ENCODE measurements at regions not wholly inside any gene's neighbourhood (a gene's known extent, or its start where the extent isn't known, plus 50 kb on each side); places are given as distances from the start of the nearest gene placed in this dataset.

GRCh38 chr6:5946701-5947100, 60.0 kb downstream of the NRN1 start:
- DNase-seq (ENCODE audit: low spot score in 2 of 2) = no peak
- TF ChIP-seq CTCF (IDR thresholded peaks at IDR 0.05) = no peak
- intact Hi-C loops (cut with DNase I) = no loop called here

GRCh38 chr6:5946181-5946580, 60.5 kb downstream of the NRN1 start:
- peaks cover 0 to 16% of the 10 kb centered on the region in 2 donors for H3K9me3 ChIP-seq
- H3K36me3 ChIP-seq = no peaks in the 10 kb centered on the region
- no peaks in the 10 kb centered on the region for H3K27me3 ChIP-seq
- H3K4me1 ChIP-seq = peaks cover 0 to 6% of the 10 kb centered on the region in 2 donors
- H3K27ac ChIP-seq = no peak overlapping the region
- intact Hi-C loops (cut with DNase I) = no loop called here
- TF ChIP-seq CTCF (IDR thresholded peaks at IDR 0.05) = no peak
- no peak for DNase-seq (ENCODE audit: low spot score in 2 of 2)
- H3K4me3 ChIP-seq = no peak overlapping the region

More at GRCh38 chr6:5946701-5947100, 60.0 kb downstream of the NRN1 start:
- Histone ChIP-seq H3K4me1 (peaks cover 0 to 3% of the 10 kb centered on the region in 2 donors), H3K27me3 (no peaks in the 10 kb centered on the region), H3K36me3 (no peaks in the 10 kb centered on the region), H3K27ac (no peak overlapping the region), H3K4me3 (no peak overlapping the region), H3K9me3 (peaks cover 0 to 16% of the 10 kb centered on the region in 2 donors)

- no peak for TF ChIP-seq CTCF (IDR thresholded peaks at IDR 0.05)
- Histone ChIP-seq H3K36me3 (no peaks in the 10 kb centered on the region), H3K27ac (no peak overlapping the region), H3K27me3 (no peaks in the 10 kb centered on the region), H3K9me3 (peaks cover 0 to 16% of the 10 kb centered on the region in 2 donors), H3K4me3 (no peak overlapping the region), H3K4me1 (peaks cover 0 to 14% of the 10 kb centered on the region in 2 donors)
- intact Hi-C loops (cut with DNase I) = loop anchor here (5.0 kb wide), 1 partner anchor 54 kb away; no protein-coding TSS in a partner anchor
- no peak for DNase-seq (ENCODE audit: low spot score in 2 of 2)
Measured at GRCh38 chr6:5943591-5943990, 63.1 kb downstream of the NRN1 start.

- H3K9me3 ChIP-seq = peaks cover 0 to 16% of the 10 kb centered on the region in 2 donors
- no peak for TF ChIP-seq CTCF (IDR thresholded peaks at IDR 0.05)
- DNase-seq (ENCODE audit: low spot score in 2 of 2) = no peak
- no peaks in the 10 kb centered on the region for H3K27me3 ChIP-seq
- intact Hi-C loops (cut with DNase I) = loop anchor here (5.0 kb wide), 1 partner anchor 55 kb away; no protein-coding TSS in a partner anchor
- H3K4me3 ChIP-seq = no peak overlapping the region
- H3K36me3 ChIP-seq = no peaks in the 10 kb centered on the region
- H3K27ac ChIP-seq = no peak overlapping the region
- H3K4me1 ChIP-seq = peaks cover 0 to 14% of the 10 kb centered on the region in 2 donors
Measured at GRCh38 chr6:5942591-5942990, 64.1 kb downstream of the NRN1 start.

GRCh38 chr6:5941188-5941587, 65.5 kb downstream of the NRN1 start:
- no peak for TF ChIP-seq CTCF (IDR thresholded peaks at IDR 0.05)
- no peaks in the 10 kb centered on the region for H3K36me3 ChIP-seq
- no peak for DNase-seq (ENCODE audit: low spot score in 2 of 2)
- intact Hi-C loops (cut with DNase I) = loop anchor here (2.0 to 5.0 kb wide), 3 partner anchors 36 to 176 kb away; no protein-coding TSS in a partner anchor
- H3K4me1 ChIP-seq = peaks cover 0 to 14% of the 10 kb centered on the region in 2 donors
- no peak overlapping the region for H3K4me3 ChIP-seq
- H3K27me3 ChIP-seq = no peaks in the 10 kb centered on the region
- H3K9me3 ChIP-seq = peaks cover 0 to 16% of the 10 kb centered on the region in 2 donors
- peak overlapping the region; percentile 26 to 35 for H3K27ac ChIP-seq

- no peak overlapping the region for H3K27ac ChIP-seq
- no peaks in the 10 kb centered on the region for H3K36me3 ChIP-seq
- intact Hi-C loops (cut with DNase I) = no loop called here
- no peak for TF ChIP-seq CTCF (IDR thresholded peaks at IDR 0.05)
- H3K4me3 ChIP-seq = no peak overlapping the region
- H3K27me3 ChIP-seq = no peaks in the 10 kb centered on the region
- no peak for DNase-seq (ENCODE audit: low spot score in 2 of 2)
- peaks cover 0 to 9% of the 10 kb centered on the region in 2 donors for H3K9me3 ChIP-seq
- peaks cover 0 to 14% of the 10 kb centered on the region in 2 donors for H3K4me1 ChIP-seq
Measured at GRCh38 chr6:5938934-5939333, 67.8 kb downstream of the NRN1 start.

All from ascending aorta (tissue), 2 donors.